HS-27A (cell line): ENCODE measurements at regions not wholly inside any gene's neighbourhood (a gene's known extent, or its start where the extent isn't known, plus 50 kb on each side); places are given as distances from the start of the nearest gene placed in this dataset.
A peak's percentile ranks its signal among the peaks of the same experiment; 100 is the strongest.
"Not testable (repeated sequence)": the region's sequence is repeated elsewhere in the genome, so short reads cannot be mapped to it uniquely, and the experiment has no call there.

Experiments used
- DNase-seq: peaks from one replicate; pipeline ENCODE4 v3.0.0-alpha.2; 2012; ENCODE audit warnings: low read depth, missing footprints

DNA sequence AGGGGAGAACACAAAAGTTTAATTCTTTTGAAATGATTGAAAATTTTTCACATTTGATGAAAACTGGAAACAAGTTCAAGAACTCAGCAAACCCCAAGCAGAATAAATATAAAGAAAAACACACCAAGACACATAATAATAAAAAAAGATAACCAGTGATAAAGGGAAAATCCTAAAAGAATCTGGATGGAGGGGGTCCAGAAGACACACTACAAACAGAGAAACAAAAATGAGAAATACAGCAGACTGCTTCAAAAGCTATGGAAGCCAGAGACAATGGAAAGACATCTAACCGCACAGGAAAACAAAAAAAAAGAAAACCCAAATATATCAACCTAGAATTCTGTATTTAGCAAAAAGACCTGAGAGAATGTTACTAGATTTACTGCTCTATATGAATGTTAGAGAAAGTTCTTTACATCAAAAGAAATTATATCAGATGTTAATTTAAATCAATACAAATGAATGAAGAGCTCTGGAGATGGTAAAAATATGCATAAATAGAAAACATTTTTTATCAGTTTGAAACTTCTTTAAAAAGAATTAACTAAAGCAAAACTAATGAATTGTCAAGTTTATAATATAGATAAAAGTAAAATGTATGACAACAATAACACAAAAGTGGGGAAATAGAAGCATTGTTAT is 310.7 kb upstream of the PREP start:
- no peak for DNase-seq

DNA sequence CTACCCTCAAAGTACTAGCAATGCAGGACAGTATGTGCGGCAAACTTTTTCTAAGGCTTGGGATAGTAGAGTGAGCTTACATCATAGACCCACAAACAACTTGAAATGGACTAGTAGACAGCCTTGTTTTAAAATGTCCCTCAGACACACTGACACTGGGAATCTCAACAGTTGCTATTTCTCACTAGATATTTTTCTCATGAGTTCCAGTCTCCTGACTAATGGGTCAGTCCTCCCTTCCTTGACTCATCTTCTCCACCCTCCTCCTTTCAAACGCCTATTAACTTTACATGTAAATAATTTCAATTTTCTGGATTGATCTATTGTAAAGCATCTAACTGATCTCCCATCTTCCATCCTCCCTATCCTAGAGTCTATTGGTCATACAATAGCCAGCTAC is 308.3 kb upstream of the PREP start:
- DNase-seq = no peak

DNA sequence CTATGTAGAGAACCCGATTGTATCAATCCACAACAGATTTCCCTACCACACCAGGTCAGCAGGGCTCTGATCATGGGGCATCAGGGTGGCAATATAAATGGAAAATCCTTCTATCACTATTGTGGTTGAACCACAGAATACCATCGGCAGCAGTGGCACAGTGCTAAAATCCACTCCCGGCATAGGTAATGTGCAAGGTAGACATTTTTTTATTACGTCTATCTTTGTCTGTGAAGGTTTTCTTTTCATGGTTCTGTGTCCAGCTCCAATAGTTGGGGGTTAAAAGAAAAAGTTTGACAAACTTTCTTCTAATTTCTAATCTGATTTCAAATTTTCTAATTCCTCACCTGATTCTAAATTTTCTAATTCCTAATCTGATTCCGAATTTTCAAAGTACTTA is 302.7 kb upstream of the PREP start:
- no peak for DNase-seq

DNA sequence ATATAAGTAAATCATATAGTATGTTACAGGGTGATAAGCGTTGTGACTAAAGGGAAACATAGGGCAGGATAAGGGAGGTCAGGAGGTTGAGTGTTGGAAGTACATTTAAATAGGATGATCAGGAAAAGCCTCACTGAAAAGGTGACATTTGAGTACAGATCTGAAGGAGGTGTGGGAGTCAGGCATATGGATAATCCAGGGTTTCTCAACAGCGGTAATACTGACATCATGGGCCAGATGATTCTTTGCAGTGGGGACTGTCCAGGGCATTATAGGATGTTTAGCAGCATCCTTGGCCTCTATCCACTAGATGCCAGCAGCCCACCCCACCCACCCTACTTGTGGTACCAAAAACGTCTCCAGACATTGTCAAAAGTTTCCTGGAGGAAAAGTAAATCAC is 292.6 kb upstream of the PREP start:
- no peak for DNase-seq

DNA sequence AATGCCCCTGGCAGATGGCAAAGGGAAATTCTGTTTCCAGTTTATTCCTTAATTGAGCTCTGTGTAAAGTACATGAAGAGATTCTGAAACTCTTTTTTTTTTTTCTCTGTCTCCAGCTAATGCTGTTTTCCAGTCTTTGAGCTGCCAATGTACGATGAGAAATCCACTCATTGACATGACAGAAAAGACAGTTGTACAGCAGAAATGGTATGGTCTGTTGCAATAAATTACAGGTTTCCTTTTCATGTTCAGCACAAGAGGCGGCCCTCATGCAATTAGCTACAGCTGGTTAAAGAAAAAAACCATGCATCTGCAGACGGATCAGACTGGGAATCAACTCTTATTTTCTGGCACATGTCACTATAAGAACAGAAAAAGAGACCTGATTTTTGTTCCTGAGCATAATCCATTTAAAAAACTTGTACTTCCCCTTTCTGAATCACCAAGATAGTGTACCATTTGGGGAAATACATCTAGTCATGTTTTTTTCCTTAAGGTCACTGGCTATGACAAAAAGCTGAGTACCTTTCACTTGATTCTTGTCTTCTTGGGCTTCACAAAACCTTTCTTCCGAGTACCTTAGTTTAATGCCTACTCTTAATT is 289.8 kb upstream of the PREP start:
- no peak for DNase-seq

DNA sequence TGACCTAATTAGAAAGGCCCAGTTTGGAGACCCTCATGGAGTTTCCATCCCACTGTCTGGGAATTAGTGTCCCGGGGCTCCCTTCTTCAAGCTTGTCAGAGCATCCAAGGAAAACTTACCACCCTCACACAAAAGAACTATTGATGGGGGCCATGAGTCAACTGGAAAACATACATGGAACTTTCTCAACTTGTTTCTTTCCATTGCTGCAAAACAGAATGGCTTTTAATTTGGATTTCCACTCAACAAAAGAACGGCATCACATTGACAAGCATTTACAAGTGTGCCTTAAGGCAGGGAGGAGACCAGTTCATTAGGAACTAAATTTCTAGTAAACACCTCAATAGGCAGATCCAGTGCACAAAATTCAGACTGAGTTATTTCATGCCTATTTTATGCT is 289.1 kb upstream of the PREP start:
- DNase-seq = no peak

DNA sequence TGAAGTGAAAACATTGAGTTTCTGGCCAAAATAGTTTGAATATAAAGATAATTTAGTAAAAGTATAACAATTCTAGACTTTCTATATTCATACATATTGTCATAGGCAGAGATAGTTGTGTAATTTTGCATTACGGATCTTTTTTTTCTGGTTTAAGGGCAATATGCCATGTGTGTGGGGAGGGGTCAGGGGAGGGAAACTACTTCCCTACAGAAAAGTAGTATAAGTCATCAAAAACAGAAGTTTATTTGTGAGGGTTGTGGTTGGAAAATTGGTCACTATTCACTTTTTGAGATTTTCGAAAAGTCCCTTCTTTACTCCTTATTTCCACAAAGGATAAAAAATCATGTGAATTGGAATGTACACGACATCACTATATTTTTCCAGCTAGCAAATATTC is 288.2 kb upstream of the PREP start:
- DNase-seq = no peak

DNA sequence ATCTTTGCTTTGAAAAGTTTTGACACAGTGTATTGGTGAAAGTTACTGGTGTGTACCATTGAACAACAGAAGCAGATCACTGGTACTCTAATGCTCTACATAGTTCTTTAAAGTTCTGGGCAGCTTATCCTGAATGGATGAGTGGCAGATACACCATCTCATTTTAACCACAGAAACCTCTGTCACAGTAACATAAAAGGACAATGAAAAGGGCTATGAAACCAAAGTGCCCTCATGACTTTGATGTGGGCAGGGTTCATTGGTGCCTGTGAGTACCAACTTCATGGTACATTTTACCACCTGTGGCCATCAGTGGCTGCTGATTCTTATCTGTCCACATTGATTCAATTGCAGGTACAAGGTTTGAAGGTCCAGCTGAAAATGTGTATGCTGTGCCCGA is 285.7 kb upstream of the PREP start:
- DNase-seq = no peak

DNA sequence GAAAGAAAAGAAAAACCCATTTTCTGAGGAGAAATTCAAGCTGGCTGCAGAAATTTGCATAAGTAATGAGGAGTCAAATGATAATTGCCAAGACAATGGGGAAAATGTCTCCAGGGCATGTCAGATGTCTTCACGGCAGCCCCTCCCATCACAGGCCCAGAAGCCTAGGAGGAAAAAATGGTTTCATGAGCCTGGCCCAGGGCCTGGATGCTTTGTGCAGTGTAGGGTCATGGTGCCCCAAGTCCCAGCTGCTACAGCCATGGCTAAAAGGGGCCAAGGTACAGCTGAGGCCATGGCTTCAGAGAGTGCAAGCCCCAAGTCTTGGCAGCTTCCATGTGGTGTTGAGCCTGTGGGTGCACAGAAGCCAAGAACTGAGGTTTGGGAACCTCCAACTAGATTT is 283.9 kb upstream of the PREP start:
- DNase-seq = not testable (repeated sequence)

DNA sequence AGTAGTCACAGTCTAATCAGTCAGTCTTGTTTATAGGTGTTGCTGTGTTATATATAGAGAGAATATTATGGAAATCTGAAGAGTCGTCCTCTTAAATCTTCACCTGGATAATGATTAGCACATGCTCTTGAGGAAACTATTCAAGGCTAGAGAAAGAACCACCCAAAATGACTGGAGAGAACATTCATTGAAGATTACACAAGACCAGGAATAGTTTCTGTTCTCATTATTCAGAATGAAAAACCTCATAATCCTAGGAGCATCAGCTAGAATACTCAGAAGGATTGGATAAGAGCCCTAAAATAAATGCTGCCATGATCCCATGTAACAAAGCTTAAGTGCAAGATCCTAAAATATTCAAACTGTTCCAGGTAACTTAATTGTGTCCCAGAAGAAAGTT is 278.2 kb upstream of the PREP start:
- no peak for DNase-seq

DNA sequence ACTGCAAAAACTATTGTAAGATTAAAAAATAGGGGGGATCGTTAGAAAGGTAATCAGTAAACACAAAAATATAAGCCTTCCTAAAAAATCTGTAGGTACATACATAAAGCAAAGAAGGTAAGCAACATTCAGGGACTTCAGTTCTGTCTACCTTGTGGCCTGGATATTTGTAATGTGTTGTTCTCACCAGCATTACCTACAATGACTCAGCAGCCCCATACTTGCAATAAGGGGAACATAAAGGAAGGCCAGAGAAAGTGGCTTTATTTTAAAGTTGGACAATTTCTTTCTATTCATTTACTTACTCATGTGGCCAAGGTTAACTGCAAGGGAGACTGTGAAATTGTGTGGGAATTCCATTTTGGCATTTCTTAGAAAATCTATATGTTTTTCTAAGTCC is 277.2 kb upstream of the PREP start:
- no peak for DNase-seq

DNA sequence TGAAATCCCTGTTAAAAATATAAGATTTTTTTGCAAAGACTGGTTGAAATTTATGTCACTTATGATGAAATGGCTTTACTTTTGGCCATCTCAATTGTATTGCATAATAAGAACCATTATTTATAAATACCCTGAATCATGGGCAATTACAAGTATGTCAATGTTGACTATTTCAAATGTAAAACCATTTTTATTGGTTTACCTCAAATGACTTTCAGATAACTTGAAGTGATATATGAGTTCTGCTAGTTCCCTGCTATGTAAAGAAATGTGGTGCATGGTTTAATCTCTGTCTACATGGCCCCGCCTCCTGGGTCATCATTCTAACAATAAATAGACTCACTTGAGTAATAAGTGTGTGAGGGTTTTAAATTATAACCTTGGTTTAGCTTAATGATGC is 275.6 kb upstream of the PREP start:
- DNase-seq = no peak

DNA sequence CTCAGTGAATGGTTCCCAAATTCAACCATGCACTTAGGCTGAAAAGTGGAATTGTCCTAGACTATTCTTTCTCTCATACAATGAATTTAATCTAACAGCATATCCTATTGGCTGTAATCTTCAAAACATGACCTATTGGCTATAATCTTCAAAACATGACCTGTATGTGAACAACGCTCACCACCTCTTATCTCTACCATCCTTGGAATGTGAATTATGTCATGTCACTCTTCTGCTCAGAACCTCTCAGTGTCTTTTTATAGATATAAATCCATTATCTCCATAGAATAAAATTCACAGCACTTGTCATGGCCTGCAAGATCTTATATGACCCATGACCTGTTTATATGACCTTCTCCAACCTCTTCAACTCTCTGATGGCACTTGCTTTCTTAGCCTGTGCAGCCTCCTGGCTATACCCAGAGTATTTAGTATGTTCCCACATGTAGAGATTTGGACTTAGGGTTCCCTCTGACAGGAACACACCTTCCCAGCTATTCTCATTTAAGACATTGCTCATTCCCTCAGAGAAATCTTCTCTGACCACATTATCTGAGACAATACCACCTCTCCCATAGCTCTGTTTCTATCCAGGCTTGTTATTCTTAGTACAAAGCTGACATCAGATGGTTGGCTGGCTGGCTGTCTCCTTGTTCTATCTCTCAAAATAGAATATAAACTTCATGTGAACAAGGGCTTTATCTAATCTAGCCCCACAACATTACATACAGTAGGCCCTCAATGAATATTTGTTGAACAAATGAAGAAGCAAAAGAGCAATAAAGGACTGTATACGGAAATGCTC is 275.0 kb upstream of the PREP start:
- DNase-seq = no peak

DNA sequence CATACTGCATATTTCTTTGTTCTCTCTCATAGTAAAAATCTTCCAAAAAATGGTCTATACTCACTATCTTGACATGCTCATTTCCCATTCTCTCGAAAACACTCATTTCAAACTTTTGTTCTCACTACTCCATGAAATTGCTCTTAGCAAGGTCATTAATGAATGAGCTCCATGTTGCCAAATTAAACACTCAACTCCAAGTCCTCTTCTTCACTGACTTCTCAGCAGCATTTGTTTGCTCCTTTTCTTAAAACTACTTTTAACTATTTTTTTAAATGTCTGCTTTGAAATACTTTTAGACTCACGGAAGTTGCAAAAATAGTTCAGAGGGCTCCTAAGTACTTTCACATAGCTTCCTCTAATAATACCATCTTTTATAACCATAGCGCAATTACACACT is 274.0 kb upstream of the PREP start:
- no peak for DNase-seq

DNA sequence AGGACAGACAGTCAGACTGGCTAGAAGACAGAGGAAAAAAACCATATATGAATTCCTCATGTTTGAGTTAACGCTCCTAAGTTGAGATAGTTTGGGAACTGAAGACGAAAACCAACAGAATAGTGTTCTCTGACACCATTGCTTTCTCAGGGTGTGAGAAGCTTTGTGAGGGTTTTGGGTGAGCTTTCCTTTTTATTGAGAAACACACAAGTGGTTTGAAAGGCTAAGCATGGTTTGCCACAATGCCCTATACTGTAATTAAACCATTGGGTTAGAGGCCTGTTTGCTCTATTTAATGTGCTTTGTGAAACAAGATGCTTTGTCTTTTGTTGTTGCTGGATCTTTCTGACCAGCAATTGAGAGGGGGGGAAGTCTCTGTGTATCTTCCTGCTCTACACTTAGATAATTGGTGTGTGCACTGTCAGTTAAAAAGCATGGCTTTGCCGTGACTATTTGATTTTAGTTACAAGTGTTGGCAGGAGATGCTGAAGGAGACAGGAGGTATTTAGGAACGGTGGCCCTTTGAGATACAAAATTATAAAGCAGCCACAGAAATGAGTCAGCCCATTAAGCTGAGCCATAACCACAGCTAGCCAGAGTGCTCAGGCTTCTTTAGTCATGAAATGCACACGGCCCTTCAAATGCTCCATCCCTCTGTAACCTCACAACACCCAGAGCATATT is 273.0 kb upstream of the PREP start:
- peak; percentile 38 for DNase-seq

DNA sequence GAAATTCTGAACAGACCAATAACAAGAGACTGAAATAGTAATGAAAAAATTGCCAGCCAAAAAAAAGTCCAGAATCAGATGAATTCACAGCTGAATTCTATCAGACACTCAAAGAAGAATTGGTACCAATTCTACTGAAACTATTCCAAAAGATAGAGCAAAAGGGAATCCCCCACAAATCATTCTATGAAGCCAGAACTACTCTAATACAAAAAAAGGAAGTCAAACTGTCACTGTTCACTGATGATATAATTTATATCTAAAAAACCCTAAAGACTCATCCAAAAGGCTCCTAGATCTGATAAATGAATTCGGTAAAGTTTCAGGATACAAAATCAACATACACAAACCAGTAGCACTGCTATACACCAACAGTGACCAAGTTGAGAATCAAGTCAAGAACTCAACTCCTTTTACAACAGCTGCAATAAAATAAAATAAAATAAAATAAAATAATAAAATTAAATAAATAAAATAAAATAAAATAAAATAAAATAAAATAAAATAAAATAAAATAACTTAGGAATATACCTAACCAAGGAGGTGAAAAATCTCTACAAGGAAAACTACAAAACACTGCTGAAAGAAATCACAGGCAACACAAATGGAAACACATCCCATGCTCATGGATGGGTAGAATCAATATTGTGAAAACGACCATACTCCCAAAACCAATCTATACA is 270.1 kb upstream of the PREP start:
- DNase-seq = not testable (repeated sequence)

DNA sequence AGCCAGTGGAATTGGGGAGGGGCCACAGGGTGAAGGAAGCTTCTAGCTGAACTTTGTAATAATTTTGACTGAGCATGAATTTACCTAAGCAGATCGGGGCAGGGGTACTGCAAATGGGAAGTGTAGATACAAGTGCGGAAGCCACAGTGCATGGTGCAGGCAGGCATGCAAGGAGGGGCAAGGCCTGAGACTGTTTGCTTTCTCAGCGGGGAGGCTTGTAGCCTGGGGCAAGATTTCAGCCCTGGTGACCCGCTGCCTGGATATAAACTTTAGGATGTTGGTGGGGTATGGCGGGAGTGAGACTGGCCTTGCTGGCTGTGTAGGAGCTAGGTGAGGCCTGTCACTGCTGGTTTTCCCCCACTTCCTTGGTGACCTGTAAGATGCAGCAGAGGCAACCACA is 266.4 kb upstream of the PREP start:
- no peak for DNase-seq

DNA sequence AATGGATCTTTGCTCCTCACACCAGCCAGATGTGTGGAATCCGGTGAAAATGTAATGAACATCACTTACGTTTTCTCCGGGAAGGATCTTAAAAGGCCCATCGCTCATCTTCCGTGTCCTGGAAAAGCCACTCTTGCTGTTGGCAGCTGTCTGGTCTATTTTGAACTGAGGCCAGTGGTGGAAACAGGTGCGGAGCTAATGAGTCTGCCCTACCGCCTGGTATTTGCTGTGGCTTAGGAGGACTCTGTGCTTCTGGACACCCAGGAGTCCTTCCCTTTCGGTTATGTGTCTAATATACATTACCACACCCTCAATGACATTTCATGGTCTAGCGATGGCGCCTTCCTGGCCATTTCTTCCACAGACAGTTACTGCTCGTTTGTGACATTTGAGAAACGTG is 264.2 kb upstream of the PREP start:
- no peak for DNase-seq

DNA sequence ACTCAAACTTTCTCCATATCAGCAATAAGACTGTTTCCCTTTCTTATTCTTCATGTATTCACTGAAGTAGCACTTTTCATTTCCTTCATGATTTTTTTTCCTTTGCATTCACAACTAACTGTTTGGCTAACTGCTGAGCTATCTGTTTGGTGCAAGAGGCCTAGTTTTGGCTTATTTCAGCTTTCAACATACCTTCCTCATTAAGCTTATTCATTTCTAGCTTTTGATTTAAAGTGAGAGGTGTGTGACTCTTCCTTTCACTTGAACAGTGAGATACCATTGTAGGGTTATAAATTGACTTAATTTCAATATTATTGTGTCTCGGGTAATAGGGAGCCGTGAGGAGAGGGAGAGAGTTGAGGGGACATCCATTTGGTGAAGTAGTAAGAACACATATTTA is 262.0 kb upstream of the PREP start:
- DNase-seq = no peak

DNA sequence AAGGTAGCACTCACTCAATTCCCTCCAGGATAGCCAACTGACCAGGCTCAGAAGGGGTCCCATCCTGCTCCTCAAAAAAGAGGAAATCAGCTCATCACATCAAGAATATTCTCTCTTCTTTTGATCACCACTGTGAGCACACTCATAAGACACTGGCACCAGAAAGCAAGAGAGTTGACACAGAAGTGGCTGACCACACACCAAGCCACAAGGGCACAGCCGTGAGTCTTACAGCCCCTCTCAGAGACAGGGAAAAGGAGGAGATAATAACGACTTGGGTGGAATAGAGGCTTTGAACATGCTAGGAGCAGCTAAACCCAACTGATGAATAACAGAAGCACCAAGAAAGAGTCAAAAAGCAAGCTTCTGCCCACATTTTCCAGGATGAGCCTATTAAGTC is 249.1 kb upstream of the PREP start:
- no peak for DNase-seq

DNA sequence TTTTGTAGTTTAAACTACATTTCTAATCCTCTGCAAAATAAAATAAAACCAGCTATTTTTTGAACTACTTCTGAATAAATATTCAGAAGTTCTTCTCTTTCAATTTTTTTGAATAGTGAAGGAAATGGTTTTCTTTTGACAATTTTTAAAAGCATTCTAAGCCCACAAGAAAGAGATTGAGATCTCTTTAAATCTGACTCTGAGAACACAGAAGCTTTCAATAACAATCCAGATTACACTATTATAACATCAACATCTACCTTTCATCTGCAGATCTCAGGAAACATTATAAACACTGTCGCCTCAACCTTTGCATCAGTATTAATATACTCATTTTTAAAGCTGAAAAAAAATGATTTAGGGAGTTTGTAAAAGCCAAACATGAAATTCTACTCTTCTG is 247.5 kb upstream of the PREP start:
- no peak for DNase-seq

DNA sequence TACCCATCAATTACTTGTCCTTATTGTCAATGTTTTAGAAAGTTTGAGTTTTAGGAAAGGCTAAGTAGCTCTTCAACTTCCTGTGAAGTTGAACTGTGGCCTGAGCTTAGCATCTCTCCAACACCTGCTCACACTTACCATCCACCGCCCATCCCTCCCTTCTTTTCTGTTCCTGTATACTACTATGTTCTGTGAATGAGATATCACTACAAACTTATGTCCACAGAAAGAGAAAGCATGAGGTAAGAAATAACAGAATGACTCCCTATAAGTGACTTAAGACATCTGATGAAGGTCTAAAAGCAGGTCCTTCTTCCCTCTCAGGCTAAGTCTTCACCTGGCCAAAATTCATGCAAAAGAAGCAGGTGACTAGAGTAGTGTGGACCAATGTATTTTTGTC is 246.3 kb upstream of the PREP start:
- no peak for DNase-seq
